ENCODE measurements at regions not wholly inside any gene's neighbourhood (a gene's known extent, or its start where the extent isn't known, plus 50 kb on each side); places are given as distances from the start of the nearest gene placed in this dataset.

DNA sequence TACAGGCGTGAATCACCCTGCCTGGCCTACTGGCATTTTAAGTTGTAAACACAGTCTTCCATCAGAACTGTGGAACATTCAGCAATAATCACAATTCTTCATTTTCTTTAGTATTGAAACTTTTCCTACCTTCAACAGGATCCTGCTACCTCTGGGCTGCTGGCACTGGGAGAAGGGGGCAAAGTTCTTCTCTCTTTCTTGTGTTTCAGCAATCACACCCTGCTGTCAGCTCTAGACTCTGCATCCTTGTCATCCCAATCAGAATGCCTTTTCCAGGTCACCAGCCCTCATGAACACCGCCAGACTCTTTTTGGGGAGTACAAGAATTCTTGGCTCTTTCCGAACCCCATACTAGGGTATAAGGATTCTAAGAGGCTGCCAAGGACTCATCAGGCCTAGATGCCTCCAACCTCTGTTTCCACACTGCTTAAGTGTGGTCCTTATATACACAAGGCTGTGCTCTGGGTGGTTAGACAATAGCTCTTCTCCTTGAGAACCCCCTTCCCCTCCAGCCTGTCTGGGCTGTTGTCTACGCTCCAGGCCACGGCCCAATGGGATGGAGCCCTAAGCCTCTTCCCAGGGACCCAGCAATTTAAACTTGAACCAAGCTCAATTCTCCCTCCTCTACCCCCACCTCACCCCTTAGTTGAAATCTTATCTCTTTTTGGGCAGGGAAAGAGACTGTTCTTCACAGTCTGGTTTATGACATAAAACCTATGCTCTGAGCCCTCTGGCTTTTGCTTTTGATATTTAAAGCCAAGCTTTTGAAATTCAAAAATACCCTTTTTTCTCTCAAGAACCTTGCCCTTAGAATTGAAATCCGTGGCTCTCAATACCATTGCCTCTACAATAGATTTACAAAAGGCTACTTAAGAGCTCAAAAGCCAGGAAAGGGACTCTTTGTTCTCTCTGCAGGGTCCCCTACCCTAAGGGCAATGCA, 327.4 kb downstream of the BUD13 start:
- TF ChIP-seq, protein P1, sequence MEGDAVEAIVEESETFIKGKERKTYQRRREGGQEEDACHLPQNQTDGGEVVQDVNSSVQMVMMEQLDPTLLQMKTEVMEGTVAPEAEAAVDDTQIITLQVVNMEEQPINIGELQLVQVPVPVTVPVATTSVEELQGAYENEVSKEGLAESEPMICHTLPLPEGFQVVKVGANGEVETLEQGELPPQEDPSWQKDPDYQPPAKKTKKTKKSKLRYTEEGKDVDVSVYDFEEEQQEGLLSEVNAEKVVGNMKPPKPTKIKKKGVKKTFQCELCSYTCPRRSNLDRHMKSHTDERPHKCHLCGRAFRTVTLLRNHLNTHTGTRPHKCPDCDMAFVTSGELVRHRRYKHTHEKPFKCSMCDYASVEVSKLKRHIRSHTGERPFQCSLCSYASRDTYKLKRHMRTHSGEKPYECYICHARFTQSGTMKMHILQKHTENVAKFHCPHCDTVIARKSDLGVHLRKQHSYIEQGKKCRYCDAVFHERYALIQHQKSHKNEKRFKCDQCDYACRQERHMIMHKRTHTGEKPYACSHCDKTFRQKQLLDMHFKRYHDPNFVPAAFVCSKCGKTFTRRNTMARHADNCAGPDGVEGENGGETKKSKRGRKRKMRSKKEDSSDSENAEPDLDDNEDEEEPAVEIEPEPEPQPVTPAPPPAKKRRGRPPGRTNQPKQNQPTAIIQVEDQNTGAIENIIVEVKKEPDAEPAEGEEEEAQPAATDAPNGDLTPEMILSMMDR (conservative IDR thresholded peaks at IDR 0.05 in 1 of 2, IDR thresholded peaks at IDR 0.05 in 1 of 2; ENCODE audit: extremely low read depth in 1 of 2, insufficient read depth in 1 of 2, low read depth in 1 of 2, low read length in 2 of 2), result no peak
- no peak for TF ChIP-seq EZH2 (IDR thresholded peaks at IDR 0.05; ENCODE audit: borderline replicate concordance, low read length)

All from mammary epithelial cell (primary cell).